A549 (cell line): ENCODE measurements at regions not wholly inside any gene's neighbourhood (a gene's known extent, or its start where the extent isn't known, plus 50 kb on each side); places are given as distances from the start of the nearest gene placed in this dataset.

ENCODE experiments used
- CEBPB ChIP-seq, 2 experiments: fragments of >200 bp in 1 of 2; sonication (Bioruptor Twin) in 1 of 2; formaldehyde crosslinking in 1 of 2; IDR thresholded peaks; 2 replicates each; pipeline ENCODE4 v1.6.1; 2012 to 2016
- CTCF ChIP-seq: fragments of >200 bp; sonication (Bioruptor Twin); formaldehyde crosslinking; IDR thresholded peaks from 3 replicates; pipeline ENCODE4 v1.5.1; 2016
- EP300 ChIP-seq, 2 experiments: fragments of >200 bp; sonication (Bioruptor Twin); formaldehyde crosslinking; IDR thresholded peaks; 2 replicates in 1 of 2; 3 replicates in 1 of 2; pipeline ENCODE4 v1.6.1; 2016 to 2017
- GATA3 ChIP-seq: IDR thresholded peaks from 2 replicates; pipeline ENCODE4 v1.6.1; 2012; ENCODE audit warnings: borderline replicate concordance
- HMGXB4 ChIP-seq: fragments of 250-450 bp; sonication (Bioruptor Pico); IDR thresholded peaks from 2 replicates; pipeline ENCODE4 v1.5.0; 2021; ENCODE audit warnings: mild to moderate bottlenecking, moderate library complexity, borderline replicate concordance
- JUNB ChIP-seq: fragments of >200 bp; sonication (Bioruptor Twin); formaldehyde crosslinking; IDR thresholded peaks from 2 replicates; pipeline ENCODE4 v1.6.1; 2016
- KDM1A ChIP-seq: fragments of 200-600 bp; sonication (generic); IDR thresholded peaks from 2 replicates; pipeline ENCODE4 v1.6.1; 2016; ENCODE audit warnings: low read depth, mild to moderate bottlenecking
- MAX ChIP-seq: IDR thresholded peaks from 2 replicates; pipeline ENCODE4 v1.6.1; 2012
- POLR2A ChIP-seq: IDR thresholded peaks from 2 replicates; pipeline ENCODE4 v1.6.1; 2012; ENCODE audit warnings: mild to moderate bottlenecking, low read length
- RAD21 ChIP-seq, 2 experiments: fragments of >200 bp in 1 of 2; sonication (Bioruptor Twin) in 1 of 2; formaldehyde crosslinking in 1 of 2; IDR thresholded peaks in 1 of 2; conservative IDR thresholded peaks in 1 of 2; 2 replicates in 1 of 2; 3 replicates in 1 of 2; pipeline ENCODE4 v1.6.1; 2012 to 2018; ENCODE audit warnings: inconsistent platforms in 1 of 2
- REST ChIP-seq: fragments of 200-600 bp; sonication (generic); IDR thresholded peaks from 2 replicates; pipeline ENCODE4 v1.6.1; 2016; ENCODE audit warnings: antibody characterized with exemption, mild to moderate bottlenecking, moderate library complexity
- RFX5 ChIP-seq: fragments of 450-650 bp; IDR thresholded peaks from 2 replicates; pipeline ENCODE4 v1.7.1; 2014; ENCODE audit warnings: antibody characterized with exemption, mild to moderate bottlenecking, moderate library complexity
- SMC3 ChIP-seq: fragments of >200 bp; sonication (Bioruptor Twin); formaldehyde crosslinking; IDR thresholded peaks from 3 replicates; pipeline ENCODE4 v1.6.1; 2018; ENCODE audit warnings: inconsistent platforms

- TF ChIP-seq MAX (no peak), CTCF (no peak), EP300 (IDR thresholded peaks at IDR 0.05) (no peak), RFX5 (no peak), KDM1A (no peak), JUNB (no peak), SMC3 (no peak), CEBPB (IDR thresholded peaks at IDR 0.05) (no peak), HMGXB4 (CRISPR knock-in tag) (no peak), POLR2A (no peak), REST (no peak), RAD21 (conservative IDR thresholded peaks at IDR 0.05 in 1 of 2, IDR thresholded peaks at IDR 0.05 in 1 of 2) (no peak), GATA3 (no peak)
Observed at GRCh38 chr1:229191066-229191674, 79.7 kb upstream of the RAB4A start.
